Neural progenitor cell (in vitro differentiated cells): ENCODE measurements at regions not wholly inside any gene's neighbourhood (a gene's known extent, or its start where the extent isn't known, plus 50 kb on each side); places are given as distances from the start of the nearest gene placed in this dataset.

Experiments
- DNase-seq: peaks from one replicate; pipeline ENCODE4 v3.0.0-alpha.2; 2016; ENCODE audit warnings: low spot score
- H2AFZ ChIP-seq: fragments of 200-600 bp; sonication (generic); replicated peaks from 2 replicates; pipeline ENCODE4 v1.6.1; 2016; ENCODE audit warnings: antibody characterized with exemption
- H3F3A ChIP-seq: fragments of 200-600 bp; sonication (generic); 2 replicates; pipeline ENCODE4 v1.6.1; 2016; ENCODE audit warnings: antibody characterized with exemption, low read depth
- H3K27ac ChIP-seq: fragments of 200-600 bp; sonication (generic); 2 replicates; pipeline ENCODE4 v1.5.1; 2016; ENCODE audit warnings: mild to moderate bottlenecking
- H3K27me3 ChIP-seq: fragments of 200-600 bp; sonication (generic); 2 replicates; pipeline ENCODE4 v1.6.1; 2016; ENCODE audit warnings: mild to moderate bottlenecking, moderate library complexity
- H3K36me3 ChIP-seq: fragments of 200-600 bp; sonication (generic); 2 replicates; pipeline ENCODE4 v1.5.1; 2016
- H3K4me1 ChIP-seq: fragments of 200-600 bp; sonication (generic); 2 replicates; pipeline ENCODE4 v1.6.1; 2016; ENCODE audit warnings: mixed run types
- H3K4me2 ChIP-seq: fragments of 200-600 bp; sonication (generic); 2 replicates; pipeline ENCODE4 v1.6.1; 2016
- H3K4me3 ChIP-seq: fragments of 200-600 bp; sonication (generic); 2 replicates; pipeline ENCODE4 v1.5.1; 2016
- H3K79me2 ChIP-seq: fragments of 200-600 bp; sonication (generic); 2 replicates; pipeline ENCODE4 v1.6.1; 2016; ENCODE audit warnings: low read depth
- H3K9ac ChIP-seq: fragments of 200-600 bp; sonication (generic); 2 replicates; pipeline ENCODE4 v1.6.1; 2016
- H3K9me3 ChIP-seq: fragments of 200-600 bp; sonication (generic); 2 replicates; pipeline ENCODE4 v1.5.1; 2016; ENCODE audit warnings: low read depth
- H4K20me1 ChIP-seq: fragments of 200-600 bp; sonication (generic); 2 replicates; pipeline ENCODE4 v1.6.1; 2016; ENCODE audit warnings: low read depth
- H3K27ac Mint-ChIP-seq: 3 replicates; pipeline ENCODE4 v1.8.0; 2021; ENCODE audit warnings: mixed read lengths
- H3K27me3 Mint-ChIP-seq: 2 replicates; pipeline ENCODE4 v1.8.0; 2022; ENCODE audit warnings: low read depth, mild to moderate bottlenecking, inconsistent platforms, moderate library complexity, mixed read lengths; ENCODE audit not compliant: insufficient read depth
- H3K36me3 Mint-ChIP-seq: 3 replicates; pipeline ENCODE4 v1.8.0; 2021; ENCODE audit warnings: mixed read lengths
- H3K4me1 Mint-ChIP-seq: 3 replicates; pipeline ENCODE4 v1.8.0; 2021; ENCODE audit warnings: mixed read lengths
- H3K4me3 Mint-ChIP-seq: 3 replicates; pipeline ENCODE4 v1.8.0; 2021; ENCODE audit warnings: mild to moderate bottlenecking, moderate library complexity, mixed read lengths
- H3K9me3 Mint-ChIP-seq: 3 replicates; pipeline ENCODE4 v1.8.0; 2020; ENCODE audit warnings: mixed read lengths
- CTCF ChIP-seq: fragments of 200-600 bp; sonication (generic); IDR thresholded peaks from 2 replicates; pipeline ENCODE4 v1.5.1; 2017; ENCODE audit warnings: antibody characterized with exemption, mild to moderate bottlenecking
- EZH2 ChIP-seq: fragments of 200-600 bp; sonication (generic); IDR thresholded peaks from 2 replicates; pipeline ENCODE4 v1.6.1; 2017; ENCODE audit warnings: antibody characterized with exemption, mild to moderate bottlenecking, moderate library complexity
- EZH2phosphoT487 ChIP-seq: fragments of 200-600 bp; sonication (generic); IDR thresholded peaks from 2 replicates; pipeline ENCODE4 v1.6.1; 2017; ENCODE audit warnings: antibody characterized with exemption

GRCh38 chr5:156137071-156137869 lies 189.7 kb upstream of the SGCD start:
- no peaks in the 10 kb centered on the region for H3F3A ChIP-seq
- no peaks in the 10 kb centered on the region for H3K4me1 Mint-ChIP-seq
- H3K4me3 Mint-ChIP-seq: no peak overlapping the region

GRCh38 chr5:156142867-156143266 lies 184.1 kb upstream of the SGCD start:
- Histone ChIP-seq H3K4me3 (no peak overlapping the region), H3F3A (no peaks in the 10 kb centered on the region), H3K79me2 (no peaks in the 10 kb centered on the region), H3K27me3 (no peaks in the 10 kb centered on the region), H3K36me3 (no peaks in the 10 kb centered on the region), H3K9ac (no peak overlapping the region), H3K9me3 (no peaks in the 10 kb centered on the region), H4K20me1 (no peaks in the 10 kb centered on the region), H3K4me2 (no peak overlapping the region), H3K4me1 (no peaks in the 10 kb centered on the region), H3K27ac (no peak overlapping the region), H2AFZ (no peak overlapping the region)
- Mint-ChIP-seq H3K4me1 (no peaks in the 10 kb centered on the region), H3K36me3 (no peaks in the 10 kb centered on the region), H3K27ac (no peak overlapping the region), H3K4me3 (no peak overlapping the region), H3K9me3 (peaks cover 7% of the 10 kb centered on the region), H3K27me3 (no peaks in the 10 kb centered on the region)
- DNase-seq: no peak
- TF ChIP-seq EZH2phosphoT487: no peak
- TF ChIP-seq EZH2: no peak
- TF ChIP-seq CTCF: no peak

More at GRCh38 chr5:156137071-156137869, 189.7 kb upstream of the SGCD start:
- H3K27ac ChIP-seq: no peak overlapping the region
- H3K27ac Mint-ChIP-seq: no peak overlapping the region
- H2AFZ ChIP-seq: no peak overlapping the region
- peaks cover 3% of the 10 kb centered on the region for H3K9me3 Mint-ChIP-seq
- no peak overlapping the region for H3K9ac ChIP-seq
- no peak for DNase-seq
- H3K36me3 ChIP-seq: no peaks in the 10 kb centered on the region
- H3K4me1 ChIP-seq: no peaks in the 10 kb centered on the region
- no peaks in the 10 kb centered on the region for H3K27me3 Mint-ChIP-seq
- TF ChIP-seq EZH2phosphoT487 (no peak), CTCF (no peak), EZH2 (no peak)
- H3K9me3 ChIP-seq: no peaks in the 10 kb centered on the region
- H3K4me3 ChIP-seq: no peak overlapping the region
- H3K36me3 Mint-ChIP-seq: no peaks in the 10 kb centered on the region
- H3K27me3 ChIP-seq: no peaks in the 10 kb centered on the region
- no peak overlapping the region for H3K4me2 ChIP-seq
- no peaks in the 10 kb centered on the region for H3K79me2 ChIP-seq
- H4K20me1 ChIP-seq: no peaks in the 10 kb centered on the region

- H3K36me3 Mint-ChIP-seq: no peaks in the 10 kb centered on the region
- Histone ChIP-seq H4K20me1 (no peaks in the 10 kb centered on the region), H3K27ac (no peak overlapping the region), H3F3A (no peaks in the 10 kb centered on the region), H3K4me1 (peaks cover 8% of the 10 kb centered on the region), H2AFZ (no peak overlapping the region), H3K27me3 (no peaks in the 10 kb centered on the region), H3K79me2 (no peaks in the 10 kb centered on the region), H3K4me2 (no peak overlapping the region), H3K9ac (no peak overlapping the region), H3K9me3 (no peaks in the 10 kb centered on the region), H3K36me3 (no peaks in the 10 kb centered on the region), H3K4me3 (no peak overlapping the region)
- H3K27ac Mint-ChIP-seq: no peak overlapping the region
- H3K27me3 Mint-ChIP-seq: peaks cover 7% of the 10 kb centered on the region
- TF ChIP-seq EZH2phosphoT487 (no peak), CTCF (no peak), EZH2 (no peak)
- no peak overlapping the region for H3K4me3 Mint-ChIP-seq
- peaks cover 10% of the 10 kb centered on the region for H3K4me1 Mint-ChIP-seq
- DNase-seq: no peak
- H3K9me3 Mint-ChIP-seq: peaks cover 3% of the 10 kb centered on the region
Measured at GRCh38 chr5:156147261-156147943, 179.6 kb upstream of the SGCD start.
